Breast epithelium (tissue), 3 donors: ENCODE measurements at regions not wholly inside any gene's neighbourhood (a gene's known extent, or its start where the extent isn't known, plus 50 kb on each side); places are given as distances from the start of the nearest gene placed in this dataset.

ENCODE experiments used
- POLR2A ChIP-seq: fragments of 450-650 bp; IDR thresholded peaks from one replicate; pipeline ENCODE4 v1.6.1; 2016; ENCODE audit warnings: antibody characterized with exemption, mild to moderate bottlenecking, moderate library complexity
- TF ChIP-seq, protein P1 (sequence below), 3 donors: fragments of 450-650 bp; IDR thresholded peaks; one replicate each; pipeline ENCODE4 v1.5.1; 2016 to 2017; ENCODE audit warnings: antibody characterized with exemption in 3 of 3, mild to moderate bottlenecking in 3 of 3, moderate library complexity in 3 of 3

DNA sequence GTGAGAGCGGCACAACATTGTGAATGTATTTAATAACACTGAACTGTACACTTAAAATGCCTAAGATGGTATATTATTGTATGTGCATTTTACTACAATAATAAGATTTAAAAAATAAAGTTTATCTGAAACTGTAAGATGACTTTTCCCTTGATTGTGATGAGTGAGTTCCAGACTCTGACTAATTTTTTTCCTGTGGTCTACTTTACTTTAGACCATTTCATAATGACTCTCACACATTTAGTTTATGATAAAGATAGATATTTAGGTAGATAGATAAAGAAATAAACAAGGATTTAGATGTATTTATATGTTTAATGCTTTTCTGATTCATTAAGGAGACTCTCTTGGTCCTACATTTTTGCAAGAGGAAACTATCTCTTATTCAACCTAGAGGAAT, 835.9 kb upstream of the SORCS1 start:
- TF ChIP-seq POLR2A, result no peak
- TF ChIP-seq, protein P1, sequence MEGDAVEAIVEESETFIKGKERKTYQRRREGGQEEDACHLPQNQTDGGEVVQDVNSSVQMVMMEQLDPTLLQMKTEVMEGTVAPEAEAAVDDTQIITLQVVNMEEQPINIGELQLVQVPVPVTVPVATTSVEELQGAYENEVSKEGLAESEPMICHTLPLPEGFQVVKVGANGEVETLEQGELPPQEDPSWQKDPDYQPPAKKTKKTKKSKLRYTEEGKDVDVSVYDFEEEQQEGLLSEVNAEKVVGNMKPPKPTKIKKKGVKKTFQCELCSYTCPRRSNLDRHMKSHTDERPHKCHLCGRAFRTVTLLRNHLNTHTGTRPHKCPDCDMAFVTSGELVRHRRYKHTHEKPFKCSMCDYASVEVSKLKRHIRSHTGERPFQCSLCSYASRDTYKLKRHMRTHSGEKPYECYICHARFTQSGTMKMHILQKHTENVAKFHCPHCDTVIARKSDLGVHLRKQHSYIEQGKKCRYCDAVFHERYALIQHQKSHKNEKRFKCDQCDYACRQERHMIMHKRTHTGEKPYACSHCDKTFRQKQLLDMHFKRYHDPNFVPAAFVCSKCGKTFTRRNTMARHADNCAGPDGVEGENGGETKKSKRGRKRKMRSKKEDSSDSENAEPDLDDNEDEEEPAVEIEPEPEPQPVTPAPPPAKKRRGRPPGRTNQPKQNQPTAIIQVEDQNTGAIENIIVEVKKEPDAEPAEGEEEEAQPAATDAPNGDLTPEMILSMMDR (IDR thresholded peaks at IDR 0.05), result no peak
